ENCODE measurements at regions not wholly inside any gene's neighbourhood (a gene's known extent, or its start where the extent isn't known, plus 50 kb on each side); places are given as distances from the start of the nearest gene placed in this dataset.

DNA sequence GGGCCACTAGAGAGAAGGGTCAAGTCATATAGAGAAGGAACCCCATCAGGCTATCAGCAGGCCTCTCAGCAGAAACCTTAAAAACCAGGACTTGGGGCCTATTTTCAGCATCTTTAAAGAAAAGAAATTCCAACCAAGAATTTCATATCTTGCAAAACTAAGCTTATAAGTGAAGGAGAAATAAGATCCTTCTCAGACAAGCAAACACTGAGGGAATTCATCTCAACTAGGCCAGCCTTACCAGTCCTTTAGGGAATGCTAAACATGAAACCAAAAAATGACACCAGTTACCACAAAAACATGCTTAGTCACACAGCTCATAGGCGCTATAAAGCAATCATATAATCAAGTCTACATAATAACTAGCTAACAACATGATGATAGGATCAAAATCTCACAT, 407.1 kb downstream of the LRRC70 start:
- H3K27ac ChIP-seq: no peak overlapping the region
- no peak for TF ChIP-seq ZFX (IDR thresholded peaks at IDR 0.05; ENCODE audit: borderline replicate concordance)
- TF ChIP-seq, protein P1, sequence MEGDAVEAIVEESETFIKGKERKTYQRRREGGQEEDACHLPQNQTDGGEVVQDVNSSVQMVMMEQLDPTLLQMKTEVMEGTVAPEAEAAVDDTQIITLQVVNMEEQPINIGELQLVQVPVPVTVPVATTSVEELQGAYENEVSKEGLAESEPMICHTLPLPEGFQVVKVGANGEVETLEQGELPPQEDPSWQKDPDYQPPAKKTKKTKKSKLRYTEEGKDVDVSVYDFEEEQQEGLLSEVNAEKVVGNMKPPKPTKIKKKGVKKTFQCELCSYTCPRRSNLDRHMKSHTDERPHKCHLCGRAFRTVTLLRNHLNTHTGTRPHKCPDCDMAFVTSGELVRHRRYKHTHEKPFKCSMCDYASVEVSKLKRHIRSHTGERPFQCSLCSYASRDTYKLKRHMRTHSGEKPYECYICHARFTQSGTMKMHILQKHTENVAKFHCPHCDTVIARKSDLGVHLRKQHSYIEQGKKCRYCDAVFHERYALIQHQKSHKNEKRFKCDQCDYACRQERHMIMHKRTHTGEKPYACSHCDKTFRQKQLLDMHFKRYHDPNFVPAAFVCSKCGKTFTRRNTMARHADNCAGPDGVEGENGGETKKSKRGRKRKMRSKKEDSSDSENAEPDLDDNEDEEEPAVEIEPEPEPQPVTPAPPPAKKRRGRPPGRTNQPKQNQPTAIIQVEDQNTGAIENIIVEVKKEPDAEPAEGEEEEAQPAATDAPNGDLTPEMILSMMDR (IDR thresholded peaks at IDR 0.05): no peak

DNA sequence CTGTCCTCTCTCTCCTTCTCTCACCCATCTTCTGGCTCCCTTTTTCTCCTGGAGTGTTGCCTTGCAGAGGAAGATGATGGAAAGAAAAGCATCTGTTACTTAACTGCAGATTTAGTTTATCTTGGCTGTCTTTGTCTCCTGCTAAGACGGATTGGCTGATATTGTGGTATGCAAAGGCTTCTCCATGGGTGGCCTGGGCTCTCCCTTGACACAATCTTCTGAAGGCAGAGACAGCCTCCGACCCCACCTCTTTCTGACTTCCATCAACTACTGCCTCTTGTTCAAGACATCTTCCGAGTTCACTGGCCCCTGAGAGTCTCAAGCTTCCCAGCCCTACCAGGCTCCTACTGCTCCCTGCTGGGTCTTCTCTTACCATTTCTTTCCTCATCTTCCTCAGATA, 403.7 kb downstream of the LRRC70 start:
- H3K27ac ChIP-seq: no peak overlapping the region
- TF ChIP-seq, protein P1 (IDR thresholded peaks at IDR 0.05): no peak
- TF ChIP-seq ZFX (IDR thresholded peaks at IDR 0.05; ENCODE audit: borderline replicate concordance): no peak

DNA sequence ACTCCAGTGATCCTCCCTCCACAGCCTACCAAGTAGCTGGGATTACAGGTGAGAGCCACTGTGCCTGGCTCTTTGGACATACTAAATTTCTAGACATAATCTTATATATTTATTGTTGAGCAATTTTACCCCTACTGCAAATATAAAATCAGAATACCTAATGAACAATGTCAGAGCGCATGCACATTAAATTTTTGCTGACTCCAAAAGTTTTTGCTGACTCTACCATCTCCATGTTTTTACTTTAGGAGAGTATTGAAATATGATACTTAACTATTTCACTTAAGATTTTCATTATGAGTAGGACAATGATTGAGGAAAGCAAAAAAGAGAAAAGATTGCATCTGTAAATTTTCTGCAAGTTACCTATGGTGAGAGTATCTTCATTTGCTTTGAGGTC, 402.3 kb downstream of the LRRC70 start:
- TF ChIP-seq, protein P1 (IDR thresholded peaks at IDR 0.05): no peak
- no peak for TF ChIP-seq ZFX (IDR thresholded peaks at IDR 0.05; ENCODE audit: borderline replicate concordance)
- no peak overlapping the region for H3K27ac ChIP-seq

DNA sequence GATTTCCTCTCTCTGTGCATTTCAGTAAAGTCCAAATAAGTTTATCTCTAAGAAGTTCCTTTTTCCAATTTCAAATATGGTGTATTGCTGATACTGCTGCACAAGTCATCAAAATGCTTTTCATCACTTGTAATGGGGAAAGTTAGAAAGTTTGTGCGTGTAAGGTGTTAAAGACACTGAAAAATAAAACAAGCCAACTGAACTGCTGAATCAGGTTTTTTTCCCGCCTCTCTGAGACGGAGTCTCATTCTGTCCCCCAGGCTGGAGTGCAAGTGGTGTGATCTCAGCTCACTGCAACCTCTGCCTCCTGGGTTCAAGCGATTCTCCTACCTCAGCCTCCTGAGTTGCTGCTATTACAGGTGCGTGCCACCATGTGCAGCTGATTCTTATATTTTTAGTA, 400.9 kb downstream of the LRRC70 start:
- TF ChIP-seq, protein P1 (IDR thresholded peaks at IDR 0.05): no peak
- TF ChIP-seq ZFX (IDR thresholded peaks at IDR 0.05; ENCODE audit: borderline replicate concordance): no peak
- H3K27ac ChIP-seq: no peak overlapping the region

DNA sequence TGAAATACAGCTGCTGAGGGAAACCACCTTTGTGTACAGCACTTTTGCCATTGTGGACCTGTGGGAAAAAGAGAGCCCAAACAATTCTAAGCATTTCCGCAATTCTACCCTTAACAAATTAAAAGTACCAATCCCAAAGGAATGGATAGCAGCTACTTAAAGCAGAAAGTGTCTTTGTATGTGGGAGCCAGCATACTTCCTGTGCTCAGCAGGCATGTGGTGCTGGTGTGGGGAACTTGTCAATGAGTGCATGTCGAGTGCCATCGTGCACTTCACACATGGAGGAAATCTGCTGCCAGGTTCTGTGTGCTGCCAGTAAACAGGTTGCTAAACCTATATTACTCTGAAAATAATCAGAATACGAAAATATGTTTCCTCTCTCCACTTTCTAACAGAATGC, 399.0 kb downstream of the LRRC70 start:
- TF ChIP-seq, protein P1 (IDR thresholded peaks at IDR 0.05): no peak
- no peak for TF ChIP-seq ZFX (IDR thresholded peaks at IDR 0.05; ENCODE audit: borderline replicate concordance)
- H3K27ac ChIP-seq: no peak overlapping the region

DNA sequence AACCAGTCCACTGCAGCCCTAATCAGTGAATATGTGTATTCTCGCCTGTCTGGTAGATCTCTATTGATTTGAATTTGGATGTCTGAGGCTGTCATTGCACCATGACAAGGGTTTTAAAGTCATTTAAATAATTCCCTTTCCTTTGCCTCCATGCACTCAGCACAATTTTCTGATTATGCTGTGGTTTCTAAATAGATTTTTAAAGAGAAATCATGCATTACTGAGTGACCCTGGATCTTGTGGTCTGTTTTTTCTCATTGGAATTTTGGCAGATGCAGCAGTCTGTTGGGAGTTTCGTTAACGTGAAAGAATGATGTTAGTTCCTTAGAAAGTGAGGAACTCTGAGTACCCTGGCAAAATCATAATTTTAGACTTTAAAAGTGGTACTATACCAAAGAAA, 396.0 kb downstream of the LRRC70 start:
- TF ChIP-seq, protein P1 (IDR thresholded peaks at IDR 0.05): no peak
- no peak overlapping the region for H3K27ac ChIP-seq

DNA sequence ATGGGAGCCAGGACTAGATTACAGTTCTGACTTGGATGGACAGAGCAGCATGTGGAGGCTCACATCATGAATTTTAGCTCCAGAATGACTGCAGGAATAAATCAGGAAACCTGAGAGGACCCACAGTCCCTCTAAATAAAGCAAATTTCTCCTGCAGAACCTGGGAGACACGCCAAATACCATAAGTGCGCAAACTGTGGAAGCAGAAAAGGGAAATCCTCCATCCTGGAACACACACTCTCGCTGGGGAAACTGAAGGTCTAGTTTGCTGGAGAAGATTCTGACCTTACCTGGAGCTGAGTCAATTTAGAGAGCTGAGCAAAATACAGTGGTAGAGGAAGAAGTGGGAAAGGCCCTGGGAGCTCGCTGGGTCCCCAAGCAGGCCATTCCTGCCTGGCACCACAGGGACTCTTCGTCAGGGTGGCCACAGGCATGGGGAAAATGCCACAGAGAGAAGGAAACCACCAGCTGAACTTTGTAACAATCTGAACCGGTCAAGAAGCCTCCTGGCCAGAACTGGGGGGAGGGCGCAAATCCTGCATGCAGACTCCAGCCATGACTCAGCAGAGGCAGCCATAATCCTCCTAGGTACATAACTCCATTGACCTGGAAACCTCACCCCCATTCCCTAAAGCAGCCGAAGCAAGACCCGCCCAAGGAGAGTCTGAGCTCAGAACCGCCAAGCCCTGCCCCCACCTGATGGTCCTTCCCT, 390.9 kb downstream of the LRRC70 start:
- TF ChIP-seq, protein P1 (IDR thresholded peaks at IDR 0.05): no peak
- no peak for TF ChIP-seq ZFX (IDR thresholded peaks at IDR 0.05; ENCODE audit: borderline replicate concordance)
- H3K27ac ChIP-seq: no peak overlapping the region

Data from 22Rv1 (cell line).